MG63 (cell line): ENCODE measurements at regions not wholly inside any gene's neighbourhood (a gene's known extent, or its start where the extent isn't known, plus 50 kb on each side); places are given as distances from the start of the nearest gene placed in this dataset.
"Not testable (repeated sequence)": the region's sequence is repeated elsewhere in the genome, so short reads cannot be mapped to it uniquely, and the experiment has no call there.

Source experiments
- DNase-seq: peaks from one replicate; pipeline ENCODE4 v3.0.0-alpha.2; 2020
- H3K27me3 ChIP-seq: fragments of 250-450 bp; sonication (Bioruptor Pico); 2 replicates; pipeline ENCODE4 v1.5.1; 2020; ENCODE audit warnings: mild to moderate bottlenecking, moderate library complexity
- H3K36me3 ChIP-seq: fragments of 250-450 bp; sonication (Bioruptor Pico); 2 replicates; pipeline ENCODE4 v1.5.1; 2020; ENCODE audit warnings: mild to moderate bottlenecking, moderate library complexity
- H3K4me3 ChIP-seq: fragments of 250-450 bp; sonication (Bioruptor Pico); 2 replicates; pipeline ENCODE4 v1.5.1; 2020; ENCODE audit warnings: mild to moderate bottlenecking, moderate library complexity
- H3K9me3 ChIP-seq: fragments of 250-450 bp; sonication (Bioruptor Pico); 2 replicates; pipeline ENCODE4 v1.5.1; 2020; ENCODE audit warnings: mild to moderate bottlenecking, moderate library complexity

DNA sequence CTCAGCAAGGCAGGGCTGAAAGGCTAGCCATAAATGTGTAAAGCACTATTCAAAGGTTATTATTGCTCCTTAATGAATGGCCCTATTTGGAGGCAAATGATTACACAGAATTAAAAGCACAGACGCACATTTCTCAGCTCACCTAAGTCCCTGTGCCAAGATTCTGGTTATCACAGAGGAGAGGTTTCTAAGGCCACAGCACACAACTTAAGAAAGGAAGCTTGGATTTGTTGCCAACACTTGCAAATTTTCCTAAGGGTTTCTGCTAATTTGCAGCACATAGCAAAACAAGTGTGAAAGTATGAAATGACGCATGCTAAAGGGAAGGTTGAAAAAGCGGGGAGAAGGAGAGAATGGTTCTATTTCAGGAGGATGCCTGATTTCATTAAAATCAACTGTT, 834.1 kb upstream of the C9orf72 start:
- Histone ChIP-seq H3K9me3 (no peaks in the 10 kb centered on the region), H3K27me3 (no peaks in the 10 kb centered on the region), H3K4me3 (no peak overlapping the region), H3K36me3 (no peaks in the 10 kb centered on the region)
- DNase-seq = no peak

DNA sequence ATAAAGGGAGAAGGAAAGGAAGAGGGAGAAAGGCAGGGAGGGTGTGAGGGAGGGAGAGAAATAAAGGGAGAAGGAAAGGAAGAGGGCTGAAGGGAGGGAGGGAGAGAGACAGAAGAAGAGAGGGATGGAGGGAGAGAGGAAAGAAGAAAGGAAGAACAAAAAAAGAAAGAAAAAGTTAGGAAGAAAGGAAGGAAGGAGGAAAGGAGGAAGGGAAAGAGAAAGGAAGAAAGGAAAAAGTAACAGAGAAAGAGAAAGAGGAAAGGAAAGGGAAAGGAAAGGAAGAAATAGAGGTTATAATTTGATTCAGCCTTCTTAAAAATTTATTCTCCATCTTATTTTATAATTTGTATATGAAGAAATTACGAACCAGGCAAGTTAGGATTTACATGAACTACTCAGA, 836.6 kb upstream of the C9orf72 start:
- Histone ChIP-seq H3K27me3 (no peaks in the 10 kb centered on the region), H3K9me3 (no peaks in the 10 kb centered on the region), H3K4me3 (no peak overlapping the region), H3K36me3 (no peaks in the 10 kb centered on the region)
- DNase-seq = no peak

DNA sequence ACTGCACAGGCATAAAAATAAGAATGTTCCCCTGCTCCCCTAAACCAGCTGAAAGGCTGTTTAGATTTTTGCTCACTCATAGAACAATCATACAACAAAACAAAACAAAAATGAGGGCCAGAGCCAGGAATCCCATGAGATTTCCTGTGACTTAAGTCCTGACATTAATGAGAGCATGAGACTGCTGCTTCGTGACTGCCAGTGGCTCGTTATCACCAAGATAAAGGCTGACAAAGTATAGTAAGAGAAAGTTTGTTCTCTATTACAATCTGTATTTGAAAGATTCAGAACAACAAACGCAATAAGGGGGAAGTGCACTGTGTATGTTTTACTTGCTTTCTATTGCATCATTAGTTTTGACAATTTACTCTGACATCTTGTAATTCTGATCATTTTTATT, 837.1 kb upstream of the C9orf72 start:
- Histone ChIP-seq H3K36me3 (no peaks in the 10 kb centered on the region), H3K27me3 (no peaks in the 10 kb centered on the region), H3K9me3 (no peaks in the 10 kb centered on the region), H3K4me3 (no peak overlapping the region)
- no peak for DNase-seq

DNA sequence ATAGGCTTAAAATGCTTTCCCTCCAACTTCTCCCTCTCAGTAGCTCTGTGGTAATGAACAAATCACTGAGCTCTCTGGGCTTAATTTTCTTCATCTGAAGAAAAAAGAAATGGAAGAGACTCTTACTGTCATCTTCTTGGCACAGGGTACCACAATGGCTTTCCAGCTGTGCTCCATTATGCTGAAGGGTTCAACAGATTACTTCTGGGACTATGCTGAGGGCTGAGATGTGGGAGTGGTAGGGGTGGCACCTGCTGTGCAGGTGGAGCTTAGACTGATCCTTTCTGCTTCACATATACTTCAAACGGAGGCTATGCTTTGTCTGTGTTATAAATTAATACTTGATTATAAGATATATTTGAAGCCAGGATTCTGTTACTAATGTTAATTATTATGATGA, 840.2 kb upstream of the C9orf72 start:
- Histone ChIP-seq H3K27me3 (no peaks in the 10 kb centered on the region), H3K4me3 (no peak overlapping the region), H3K36me3 (no peaks in the 10 kb centered on the region), H3K9me3 (no peaks in the 10 kb centered on the region)
- DNase-seq = no peak

DNA sequence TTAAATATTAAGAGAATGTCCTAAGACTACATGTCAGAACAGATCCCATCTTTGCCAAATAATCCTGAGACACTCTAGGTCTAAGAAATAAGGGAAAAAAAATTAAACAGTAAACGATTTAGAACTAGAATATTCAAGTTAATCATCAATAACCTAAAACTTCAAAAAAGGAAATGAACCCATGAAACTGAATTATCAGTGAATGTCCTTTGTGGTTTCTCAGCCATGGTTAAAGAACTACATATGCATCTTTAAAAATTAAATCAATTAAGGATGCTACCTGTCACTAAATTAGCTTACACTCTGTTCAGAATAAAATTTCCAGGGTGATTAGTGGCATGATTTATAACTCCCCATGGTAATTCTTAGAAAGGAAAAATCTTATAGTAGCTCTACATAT, 850.0 kb upstream of the C9orf72 start:
- Histone ChIP-seq H3K27me3 (no peaks in the 10 kb centered on the region), H3K36me3 (no peaks in the 10 kb centered on the region), H3K9me3 (no peaks in the 10 kb centered on the region), H3K4me3 (no peak overlapping the region)
- no peak for DNase-seq

DNA sequence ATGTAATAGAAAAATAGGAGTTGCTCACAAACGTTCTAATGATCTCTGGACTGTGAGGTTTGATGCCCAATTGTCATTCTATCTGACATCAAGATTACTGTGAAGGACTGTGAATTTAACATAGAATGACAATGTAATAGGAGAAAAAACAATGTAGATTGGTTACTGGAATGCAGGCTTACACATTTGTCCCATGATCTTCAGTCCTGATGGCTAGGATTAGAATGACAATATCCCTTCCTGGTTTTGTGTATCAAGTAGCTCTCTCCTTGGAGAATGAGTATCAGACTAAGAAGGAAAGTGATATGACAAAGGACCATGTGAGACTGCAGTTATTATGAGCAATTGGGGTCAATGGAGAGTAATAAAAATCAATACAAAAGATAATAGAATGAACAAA, 862.2 kb upstream of the C9orf72 start:
- Histone ChIP-seq H3K27me3 (no peaks in the 10 kb centered on the region), H3K9me3 (no peaks in the 10 kb centered on the region), H3K36me3 (no peaks in the 10 kb centered on the region), H3K4me3 (no peak overlapping the region)
- no peak for DNase-seq

DNA sequence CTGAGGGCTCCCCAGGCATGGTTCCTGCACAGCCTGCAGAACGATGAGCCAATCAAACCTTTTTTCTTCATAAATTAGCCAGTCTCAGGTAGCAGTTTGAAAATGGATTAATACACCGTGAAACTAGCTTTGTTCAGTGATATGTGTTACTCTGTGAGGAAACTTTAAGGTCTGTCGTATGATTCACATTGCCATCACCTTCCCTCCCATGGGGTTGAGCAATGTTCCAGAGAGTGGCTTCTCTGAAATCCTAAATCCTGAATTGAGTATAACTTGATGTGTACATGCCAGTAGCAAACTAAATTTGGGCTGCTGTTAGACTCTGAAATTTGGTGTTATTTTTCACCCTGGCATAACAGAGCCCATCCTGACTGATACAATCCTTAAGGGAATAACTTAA, 866.4 kb upstream of the C9orf72 start:
- no peak for DNase-seq
- no peak overlapping the region for H3K4me3 ChIP-seq
- no peaks in the 10 kb centered on the region for H3K9me3 ChIP-seq
- no peaks in the 10 kb centered on the region for H3K27me3 ChIP-seq
- no peaks in the 10 kb centered on the region for H3K36me3 ChIP-seq

DNA sequence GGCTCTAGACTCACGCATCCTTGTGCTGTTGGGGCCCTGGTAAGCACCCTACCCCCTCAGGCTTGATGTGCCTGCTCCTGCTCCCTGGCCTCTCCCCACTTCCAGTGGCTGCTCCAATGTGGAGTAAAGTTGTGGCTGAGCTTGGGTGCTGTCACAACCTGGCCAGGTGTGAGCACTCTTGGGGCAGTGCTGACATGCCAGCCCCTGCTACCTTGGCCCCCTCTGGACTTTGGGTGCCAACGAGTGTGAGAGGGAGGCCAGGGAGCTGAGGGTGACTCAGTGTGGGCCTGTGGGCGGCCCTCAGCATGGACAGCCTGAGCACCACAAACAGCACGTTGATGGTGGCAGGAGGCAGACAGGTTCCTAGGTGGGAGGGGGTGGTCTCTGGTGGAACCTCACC, 870.2 kb upstream of the C9orf72 start:
- no peak overlapping the region for H3K4me3 ChIP-seq

DNA sequence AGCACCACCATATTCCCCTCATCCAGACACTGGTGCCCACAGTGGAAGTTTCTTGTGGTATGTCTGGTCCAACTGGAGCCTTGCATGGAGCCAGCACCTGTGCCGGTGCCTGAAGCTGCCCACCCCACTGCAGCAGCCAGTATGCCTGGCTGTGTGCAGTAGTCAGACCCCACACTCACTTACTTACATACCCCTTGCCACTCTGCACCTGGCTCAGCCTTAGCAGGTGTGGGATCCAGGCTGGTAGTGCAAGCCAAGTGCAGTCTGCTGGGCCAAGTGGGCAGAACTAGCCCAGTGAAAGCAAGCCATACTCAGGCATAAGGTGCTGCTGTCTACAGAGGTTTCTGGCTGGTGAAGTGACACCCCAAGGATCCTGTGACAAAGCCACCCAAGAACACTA, 871.4 kb upstream of the C9orf72 start:
- H3K36me3 ChIP-seq = no peaks in the 10 kb centered on the region

More for the DNA sequence above, 870.2 kb upstream of the C9orf72 start:
- DNase-seq = no peak
- H3K9me3 ChIP-seq = no peaks in the 10 kb centered on the region
- no peaks in the 10 kb centered on the region for H3K27me3 ChIP-seq
- no peaks in the 10 kb centered on the region for H3K36me3 ChIP-seq

DNA sequence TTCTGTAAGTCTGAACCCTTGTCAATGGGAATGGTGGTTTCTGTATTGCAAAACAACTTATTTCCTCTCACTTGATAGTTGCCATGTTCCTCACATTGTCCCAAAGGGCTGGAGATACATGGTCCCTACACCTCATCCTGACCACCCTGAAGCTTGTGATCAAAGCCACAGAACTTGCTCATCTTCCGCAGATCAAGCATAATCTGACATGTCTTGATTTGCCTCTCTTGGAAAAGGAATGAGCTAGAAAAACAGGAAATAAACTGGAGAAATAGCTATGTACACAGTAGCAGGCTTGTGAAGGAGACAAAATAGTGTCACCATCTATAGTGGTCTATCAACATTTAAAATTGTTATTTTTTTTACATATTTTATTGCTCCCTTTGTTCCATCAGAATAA, 871.9 kb upstream of the C9orf72 start:
- Histone ChIP-seq H3K9me3 (no peaks in the 10 kb centered on the region), H3K36me3 (no peaks in the 10 kb centered on the region), H3K4me3 (no peak overlapping the region), H3K27me3 (no peaks in the 10 kb centered on the region)
- DNase-seq = no peak

More for the DNA sequence above, 871.4 kb upstream of the C9orf72 start:
- no peak for DNase-seq
- H3K9me3 ChIP-seq = no peaks in the 10 kb centered on the region
- H3K4me3 ChIP-seq = no peak overlapping the region
- H3K27me3 ChIP-seq = no peaks in the 10 kb centered on the region

DNA sequence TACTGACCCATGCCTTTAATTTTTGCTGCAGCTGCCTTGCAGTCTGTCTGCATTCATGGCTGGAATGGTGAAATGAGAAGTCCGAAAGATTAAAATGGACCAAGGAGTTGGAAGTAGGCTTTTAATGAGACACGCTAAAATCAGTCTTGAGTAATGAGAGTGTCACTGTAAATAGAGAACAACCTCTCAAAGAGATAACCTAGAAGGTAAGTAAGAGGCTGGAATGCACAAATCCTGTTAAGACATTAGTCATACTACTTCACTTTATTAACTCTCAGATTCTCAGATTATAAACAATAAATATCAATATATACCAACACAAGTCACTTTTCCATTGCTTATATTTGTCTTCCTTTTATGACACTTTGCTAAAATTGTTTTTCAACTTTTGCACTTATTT, 880.6 kb upstream of the C9orf72 start:
- Histone ChIP-seq H3K4me3 (no peak overlapping the region), H3K36me3 (no peaks in the 10 kb centered on the region), H3K9me3 (no peaks in the 10 kb centered on the region), H3K27me3 (no peaks in the 10 kb centered on the region)
- DNase-seq = no peak

DNA sequence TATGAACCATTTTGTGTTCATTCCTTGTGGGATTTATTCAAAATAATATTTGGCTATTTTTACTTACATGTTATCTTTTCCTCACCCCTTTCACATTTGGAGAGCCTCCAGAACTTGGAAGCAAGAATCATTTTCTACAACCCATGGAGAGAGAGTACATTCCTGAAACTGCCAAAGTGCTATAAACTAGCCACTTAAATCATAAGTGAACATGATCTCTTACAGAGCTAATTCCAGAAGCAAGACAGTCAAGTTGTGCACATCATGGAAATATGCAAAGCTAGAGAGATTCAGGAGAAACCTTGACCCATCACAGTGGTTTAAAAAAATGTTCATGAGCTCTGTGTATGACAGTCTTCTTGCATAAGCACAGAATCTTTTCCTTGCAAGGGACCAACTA, 883.6 kb upstream of the C9orf72 start:
- H3K27me3 ChIP-seq = no peaks in the 10 kb centered on the region
- no peaks in the 10 kb centered on the region for H3K36me3 ChIP-seq
- no peak for DNase-seq
- no peaks in the 10 kb centered on the region for H3K9me3 ChIP-seq
- H3K4me3 ChIP-seq = no peak overlapping the region

DNA sequence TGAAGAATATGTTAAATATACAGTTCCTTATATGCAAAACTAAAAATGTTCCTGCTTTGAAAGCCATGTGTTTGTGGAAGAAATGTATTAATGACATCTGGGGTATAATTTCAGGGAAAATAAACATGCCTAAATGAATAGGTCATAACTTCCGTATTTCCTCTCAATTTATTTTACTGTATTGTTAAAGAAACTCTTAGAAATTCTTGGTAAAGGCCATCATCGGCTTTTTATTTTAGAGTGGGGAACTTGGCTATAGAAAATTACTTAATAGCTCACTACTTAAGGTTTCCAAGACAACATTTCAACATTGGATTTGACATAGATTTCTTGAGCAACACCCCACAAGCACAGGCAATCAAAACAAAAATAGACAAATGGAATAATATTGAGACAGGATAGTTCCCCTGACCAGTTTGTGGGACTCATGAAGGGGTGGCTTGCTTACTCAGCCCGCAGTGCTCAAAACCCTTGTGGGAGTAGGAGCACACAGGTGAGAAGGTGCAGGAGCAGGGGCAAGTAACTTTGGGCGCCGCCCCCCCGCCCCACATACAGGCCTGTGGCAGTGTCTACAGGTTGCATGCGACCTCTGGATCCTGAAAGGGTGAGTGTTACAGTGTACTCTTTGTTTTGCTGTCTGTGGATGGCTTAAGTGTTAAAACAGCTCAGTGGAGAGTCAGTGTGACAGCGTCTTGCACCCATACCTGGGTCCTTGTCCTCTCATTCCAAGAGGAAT, 891.4 kb upstream of the C9orf72 start:
- Histone ChIP-seq H3K9me3 (no peaks in the 10 kb centered on the region), H3K4me3 (no peak overlapping the region), H3K36me3 (no peaks in the 10 kb centered on the region), H3K27me3 (no peaks in the 10 kb centered on the region)
- no peak for DNase-seq

DNA sequence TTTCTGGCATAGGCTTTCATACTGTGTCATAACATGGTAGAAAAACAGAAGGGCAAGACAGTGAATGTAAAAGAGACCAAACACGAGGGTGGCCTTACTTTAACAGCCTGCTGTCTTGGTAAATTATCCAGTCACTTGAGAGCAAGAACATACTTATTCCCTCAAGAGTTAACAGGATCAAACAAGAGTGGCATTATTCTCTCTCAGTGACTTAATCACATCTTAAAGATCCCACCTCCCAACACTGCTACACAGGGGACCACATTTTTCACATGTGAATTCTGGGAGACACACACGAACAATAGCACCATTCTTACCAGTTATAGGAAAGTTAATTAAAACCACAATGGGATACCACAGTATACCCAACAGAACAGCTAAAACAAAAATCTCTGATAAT, 898.0 kb upstream of the C9orf72 start:
- DNase-seq = no peak
- Histone ChIP-seq H3K27me3 (no peaks in the 10 kb centered on the region), H3K9me3 (no peaks in the 10 kb centered on the region), H3K36me3 (no peaks in the 10 kb centered on the region), H3K4me3 (no peak overlapping the region)

DNA sequence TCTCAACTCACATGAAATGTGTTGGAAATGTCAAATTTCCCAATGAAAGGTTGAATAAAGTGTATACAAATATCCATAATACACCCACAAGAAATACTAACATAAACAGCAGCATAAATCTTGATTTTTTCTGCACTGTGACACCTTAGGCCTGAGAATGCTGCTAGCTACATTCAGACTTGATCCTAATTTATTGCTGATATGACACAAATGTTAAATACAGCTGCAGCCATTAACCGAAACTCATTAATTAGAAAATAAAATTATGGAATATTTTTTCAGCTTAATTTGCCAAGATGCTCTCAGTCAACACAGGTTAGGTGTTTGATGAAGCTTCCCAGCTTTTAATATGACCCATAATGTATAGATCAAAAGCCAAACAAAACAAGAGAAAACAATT, 914.3 kb upstream of the C9orf72 start:
- DNase-seq = no peak
- H3K27me3 ChIP-seq = no peaks in the 10 kb centered on the region
- H3K4me3 ChIP-seq = no peak overlapping the region
- no peaks in the 10 kb centered on the region for H3K36me3 ChIP-seq
- H3K9me3 ChIP-seq = no peaks in the 10 kb centered on the region

DNA sequence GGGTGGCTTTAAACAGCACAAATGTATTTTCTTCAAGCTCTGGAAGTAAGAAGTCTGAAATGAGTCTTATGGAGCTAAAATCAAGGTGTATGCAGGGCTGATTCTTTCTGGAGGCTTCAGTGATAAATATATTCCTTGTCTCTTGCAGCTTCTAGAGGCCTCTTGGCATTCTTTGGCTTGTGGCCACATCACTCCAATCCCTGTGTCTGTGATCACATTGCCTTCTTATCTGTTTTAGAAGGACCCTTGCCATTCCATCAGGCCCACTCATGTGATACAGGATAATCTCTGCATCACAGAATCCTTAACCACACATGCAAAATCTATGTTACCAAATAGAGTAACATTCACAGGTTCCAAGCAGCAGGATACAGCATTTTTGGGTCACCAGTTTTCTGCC, 917.8 kb upstream of the C9orf72 start:
- Histone ChIP-seq H3K27me3 (no peaks in the 10 kb centered on the region), H3K36me3 (no peaks in the 10 kb centered on the region), H3K4me3 (no peak overlapping the region), H3K9me3 (no peaks in the 10 kb centered on the region)
- no peak for DNase-seq

DNA sequence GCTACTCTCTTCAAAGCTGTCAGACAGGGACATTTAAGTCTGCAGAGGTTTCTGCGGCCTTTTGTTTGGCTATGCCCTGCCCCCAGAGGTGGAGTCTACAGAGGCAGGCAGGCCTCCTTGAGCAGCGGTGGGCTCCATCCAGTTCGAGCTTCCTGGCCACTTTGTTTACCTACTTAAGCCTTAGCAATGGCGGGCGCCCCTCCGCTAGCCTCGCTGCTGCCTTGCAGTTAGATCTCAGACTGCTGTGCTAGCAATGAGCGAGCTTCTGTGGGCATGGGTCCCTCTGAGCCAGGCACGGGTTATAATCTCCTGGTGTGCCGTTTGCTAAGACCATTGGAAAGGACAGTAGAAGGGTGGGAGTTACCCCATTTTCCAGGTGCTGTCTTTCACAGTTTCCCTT, 924.9 kb upstream of the C9orf72 start:
- not testable (repeated sequence) for DNase-seq, H3K9me3 ChIP-seq, H3K4me3 ChIP-seq, H3K27me3 ChIP-seq, H3K36me3 ChIP-seq

DNA sequence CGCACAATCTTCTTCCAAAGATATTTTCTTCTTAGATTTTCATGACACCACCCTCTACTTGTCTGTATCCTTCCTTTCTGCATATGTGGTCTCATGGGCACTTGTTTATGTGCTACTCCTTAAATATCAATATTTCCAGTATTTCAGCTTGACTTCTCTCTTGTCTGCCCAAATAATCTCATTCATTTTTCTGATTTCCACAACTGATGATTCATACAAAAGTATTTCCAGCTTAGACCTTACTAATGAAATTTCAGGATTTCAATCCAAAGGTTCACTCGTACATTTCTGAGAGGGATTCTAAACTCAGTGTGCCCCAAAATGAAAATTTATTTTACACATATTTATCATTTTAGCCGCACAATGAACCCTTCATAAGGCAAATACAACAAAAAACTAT, 928.9 kb upstream of the C9orf72 start:
- Histone ChIP-seq H3K9me3 (no peaks in the 10 kb centered on the region), H3K4me3 (no peak overlapping the region), H3K36me3 (no peaks in the 10 kb centered on the region), H3K27me3 (no peaks in the 10 kb centered on the region)
- DNase-seq = no peak

DNA sequence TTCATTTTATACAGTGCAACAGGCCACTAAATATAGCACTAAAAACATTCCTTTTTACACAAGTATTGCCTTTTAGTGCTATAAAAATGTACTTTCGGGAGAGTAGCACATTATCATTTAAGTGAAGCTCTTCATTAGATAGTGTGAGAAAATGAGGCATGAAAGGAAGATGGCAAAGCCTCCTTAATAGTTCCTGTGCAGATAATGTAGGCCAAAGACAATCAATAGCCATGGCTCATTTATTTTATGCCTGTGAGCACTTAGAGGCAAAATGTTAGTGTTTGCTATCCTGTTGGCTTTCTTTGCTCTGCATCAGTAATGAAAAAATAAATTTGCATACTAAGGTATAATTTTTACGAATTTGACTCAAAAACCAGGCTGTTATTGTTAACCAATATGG, 929.5 kb upstream of the C9orf72 start:
- Histone ChIP-seq H3K27me3 (no peaks in the 10 kb centered on the region), H3K4me3 (no peak overlapping the region), H3K9me3 (no peaks in the 10 kb centered on the region), H3K36me3 (no peaks in the 10 kb centered on the region)
- DNase-seq = no peak
